Endothelial cell of umbilical vein (primary cell): ENCODE measurements at regions not wholly inside any gene's neighbourhood (a gene's known extent, or its start where the extent isn't known, plus 50 kb on each side); places are given as distances from the start of the nearest gene placed in this dataset.

Experiments
- CTCF ChIP-seq, 2 donors: IDR thresholded peaks; 1 replicate in 1 of 2; 2 replicates in 1 of 2; pipeline ENCODE4 v1.5.1; 2011; ENCODE audit warnings: low read length in 2 of 2, mild to moderate bottlenecking in 2 of 2, moderate library complexity in 2 of 2, control low read depth in 1 of 2, inconsistent platforms in 1 of 2, low read depth in 1 of 2; ENCODE audit not compliant: insufficient read depth in 1 of 2; ENCODE audit errors: extremely low read depth in 1 of 2
- POLR2A ChIP-seq: IDR thresholded peaks from 2 replicates; pipeline ENCODE4 v1.6.1; 2012; ENCODE audit warnings: low read depth, mild to moderate bottlenecking, control low read depth, low read length
- POLR2AphosphoS5 ChIP-seq: IDR thresholded peaks from 2 replicates; pipeline ENCODE4 v1.6.1; 2012; ENCODE audit warnings: low read depth, mild to moderate bottlenecking, control low read depth, low read length, moderate library complexity; ENCODE audit not compliant: insufficient read depth

DNA sequence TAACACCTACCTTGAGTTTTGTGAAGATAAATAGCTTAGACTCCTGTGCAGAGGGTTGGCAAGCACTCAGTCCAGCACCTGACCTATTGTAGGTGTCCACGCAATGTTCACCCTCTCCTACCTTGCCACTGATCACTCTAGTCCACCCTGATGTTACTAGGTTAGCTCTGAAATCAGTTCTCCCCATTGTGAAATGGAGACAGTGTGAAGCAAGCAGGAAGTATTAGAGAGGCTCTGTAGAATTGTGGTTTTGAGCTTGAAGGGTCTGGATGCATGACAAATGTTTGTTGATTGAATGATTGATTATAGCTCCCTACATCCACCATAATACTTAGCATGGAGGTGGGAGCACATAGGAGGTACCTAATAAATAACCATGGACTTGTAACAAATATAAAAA, 199.7 kb downstream of the RPLP1 start:
- TF ChIP-seq CTCF (IDR thresholded peaks at IDR 0.05; ENCODE audit: extremely low read depth in 1 of 2, insufficient read depth in 1 of 2, low read depth in 1 of 2, low read length in 2 of 2) (no peak), POLR2A (no peak), POLR2AphosphoS5 (no peak)
